PC-3 (cell line): ENCODE measurements at regions not wholly inside any gene's neighbourhood (a gene's known extent, or its start where the extent isn't known, plus 50 kb on each side); places are given as distances from the start of the nearest gene placed in this dataset.

Experiments
- ATAC-seq: fragments of 200-7000 bp; cut with Tn5 transposase; 2 replicates; pipeline ENCODE4 v1.9.1; 2020; ENCODE audit warnings: mild to moderate bottlenecking, moderate library complexity
- BruUV-seq: library from RNA; stranded (reverse); fragments of 400-500 nt; replicated peaks from 2 replicates; lab custom pipeline; 2021; lab: Mats Ljungman, UMichigan
- CTCF ChIA-PET: fragments of 300-600 bp; sonication (Branson Sonifier 250); formaldehyde crosslinking; loops from one replicate; lab custom pipeline; 2022; ENCODE audit warnings: antibody characterized with exemption; lab: Charles Lee
- POLR2A ChIA-PET: fragments of 300-600 bp; sonication (Branson Sonifier 250); formaldehyde crosslinking; loops from one replicate; lab custom pipeline; 2022; ENCODE audit warnings: antibody characterized with exemption; ENCODE audit not compliant: unreplicated experiment; lab: Charles Lee
- DNase-seq: peaks from one replicate; pipeline ENCODE4 v3.0.0-alpha.2; 2015
- H2AFZ ChIP-seq: fragments of 300-600 bp; sonication (generic); 2 replicates; pipeline ENCODE4 v1.6.0; 2016; ENCODE audit warnings: antibody characterized with exemption, low read length
- H3F3A ChIP-seq: fragments of 300-600 bp; sonication (generic); one replicate; pipeline ENCODE4 v1.6.0; 2017; ENCODE audit warnings: antibody characterized with exemption, low read length, control low read depth, mild to moderate bottlenecking; ENCODE audit not compliant: unreplicated experiment
- H3K27ac ChIP-seq: fragments of 300-600 bp; sonication (generic); 2 replicates; pipeline ENCODE4 v1.5.1; 2016; ENCODE audit warnings: mild to moderate bottlenecking, low read length
- H3K27me3 ChIP-seq: fragments of 300-600 bp; sonication (generic); 2 replicates; pipeline ENCODE4 v1.6.1; 2016; ENCODE audit warnings: low read length, mixed read lengths
- H3K36me3 ChIP-seq: fragments of 300-600 bp; sonication (generic); 2 replicates; pipeline ENCODE4 v1.6.1; 2016; ENCODE audit warnings: low read depth, mixed run types, low read length, mixed read lengths
- H3K4me1 ChIP-seq: fragments of 300-600 bp; sonication (generic); 2 replicates; pipeline ENCODE4 v1.5.1; 2016; ENCODE audit warnings: low read length; ENCODE audit not compliant: insufficient read depth
- H3K4me2 ChIP-seq: fragments of 300-600 bp; sonication (generic); 2 replicates; pipeline ENCODE4 v1.6.0; 2016; ENCODE audit warnings: low read length
- H3K4me3 ChIP-seq: fragments of 300-600 bp; sonication (generic); 2 replicates; pipeline ENCODE4 v1.5.1; 2016; ENCODE audit warnings: mild to moderate bottlenecking, low read length, mixed read lengths
- H3K79me2 ChIP-seq: fragments of 300-600 bp; sonication (generic); 2 replicates; pipeline ENCODE4 v1.6.1; 2017; ENCODE audit warnings: low read length, mixed read lengths
- H3K9ac ChIP-seq: fragments of 300-600 bp; sonication (generic); 2 replicates; pipeline ENCODE4 v1.6.0; 2016; ENCODE audit warnings: mild to moderate bottlenecking, low read length
- H3K9me2 ChIP-seq: fragments of 300-600 bp; sonication (generic); replicated peaks from 2 replicates; pipeline ENCODE4 v1.6.1; 2016; ENCODE audit warnings: mixed run types, low read length, mixed read lengths
- H3K9me3 ChIP-seq: fragments of 300-600 bp; sonication (generic); 2 replicates; pipeline ENCODE4 v1.6.1; 2016; ENCODE audit warnings: low read length, mixed read lengths
- H4K20me1 ChIP-seq: fragments of 300-600 bp; sonication (generic); 2 replicates; pipeline ENCODE4 v1.6.1; 2016; ENCODE audit warnings: low read length, mixed read lengths
- CTCF ChIP-seq: fragments of 300-600 bp; sonication (generic); conservative IDR thresholded peaks from 2 replicates; pipeline ENCODE4 v1.5.1; 2017; ENCODE audit warnings: antibody characterized with exemption, low read depth, mild to moderate bottlenecking, low read length
- EZH2 ChIP-seq: fragments of 300-600 bp; sonication (generic); IDR thresholded peaks from one replicate; pipeline ENCODE4 v1.6.1; 2017; ENCODE audit warnings: antibody characterized with exemption, mild to moderate bottlenecking, low read length; ENCODE audit not compliant: unreplicated experiment
- EZH2phosphoT487 ChIP-seq: fragments of 300-600 bp; sonication (generic); IDR thresholded peaks from 2 replicates; pipeline ENCODE4 v1.6.1; 2018; ENCODE audit warnings: mild to moderate bottlenecking, antibody characterized with exemption, low read length, borderline replicate concordance
- intact Hi-C: fragments of 100-400 bp; cut with micrococcal nuclease; formaldehyde crosslinking; loops from 2 replicates; pipeline ENCODE4 v1.9.0; 2023

DNA sequence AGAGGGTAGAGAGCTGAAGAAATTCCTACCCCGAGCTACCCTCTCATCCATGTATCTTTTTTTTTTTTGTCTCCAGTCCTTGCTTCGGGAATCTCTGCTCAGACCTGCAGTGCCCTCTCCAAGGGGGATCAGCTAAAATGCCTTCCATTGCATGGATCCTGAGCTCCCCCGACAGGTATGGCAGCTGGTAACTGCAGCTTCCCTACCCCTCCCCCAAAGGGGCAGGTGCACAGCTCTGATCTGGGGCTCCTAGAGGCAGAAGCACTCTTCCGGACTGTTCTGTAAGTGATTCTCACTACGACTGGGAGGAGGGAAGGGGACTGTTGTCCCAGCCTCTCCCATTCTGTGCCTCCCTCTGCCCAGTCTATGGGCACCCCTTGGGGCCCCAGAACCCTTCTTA is 169.6 kb downstream of the MELK start:
- intact Hi-C loops = no loop called here
- Histone ChIP-seq H3K9me3 (no peaks in the 10 kb centered on the region), H3K4me2 (no peak overlapping the region), H4K20me1 (no peaks in the 10 kb centered on the region), H3K9ac (no peak overlapping the region), H3K4me3 (no peak overlapping the region), H3K79me2 (no peaks in the 10 kb centered on the region), H3F3A (no peaks in the 10 kb centered on the region), H3K36me3 (no peaks in the 10 kb centered on the region), H2AFZ (no peak overlapping the region), H3K27me3 (no peaks in the 10 kb centered on the region), H3K27ac (no peak overlapping the region), H3K4me1 (peaks cover 8% of the 10 kb centered on the region; the same call in 1 of the 2 replicates), H3K9me2 (no peaks in the 10 kb centered on the region)
- no peak for DNase-seq
- TF ChIP-seq CTCF = no peak
- TF ChIP-seq EZH2 = no peak
- TF ChIP-seq EZH2phosphoT487 = no peak
- no peak for ATAC-seq
- no TSS peak for BruUV-seq
- POLR2A ChIA-PET = interaction anchor here (0.6 kb wide), 1 partner anchor 105 kb away, joined by 4 read pairs; no protein-coding TSS in a partner anchor
- CTCF ChIA-PET = no interaction called here

DNA sequence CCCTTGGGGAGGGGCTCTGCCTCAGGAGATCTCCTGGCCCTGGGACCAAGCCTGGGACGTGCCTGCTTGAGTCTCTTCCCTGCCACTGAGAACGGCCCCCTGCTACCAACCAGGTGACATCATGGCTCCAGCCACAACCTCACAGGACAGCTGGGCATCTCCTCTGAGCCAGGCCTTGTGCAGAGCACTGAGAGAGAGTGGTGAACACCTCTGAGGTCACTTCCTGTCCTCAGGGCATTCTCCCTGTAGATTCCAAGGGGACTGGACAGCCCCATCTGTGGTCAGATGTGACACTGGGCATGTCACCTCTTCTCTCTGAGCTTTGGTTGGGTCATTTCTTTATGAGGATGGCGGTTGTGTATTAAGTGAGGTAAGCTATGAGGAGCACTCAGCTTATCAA is 172.0 kb downstream of the MELK start:
- Histone ChIP-seq H3K4me2 (no peak overlapping the region), H3K36me3 (no peaks in the 10 kb centered on the region), H3K4me1 (no peaks in the 10 kb centered on the region), H3K9ac (no peak overlapping the region), H3K4me3 (no peak overlapping the region), H3K9me2 (no peaks in the 10 kb centered on the region), H3K79me2 (no peaks in the 10 kb centered on the region), H4K20me1 (no peaks in the 10 kb centered on the region), H3K9me3 (no peaks in the 10 kb centered on the region), H3K27ac (no peak overlapping the region), H3F3A (no peaks in the 10 kb centered on the region), H3K27me3 (no peaks in the 10 kb centered on the region), H2AFZ (no peak overlapping the region)
- DNase-seq (peak; percentile 1), ATAC-seq (no peak)
- intact Hi-C loops = no loop called here
- no peak for TF ChIP-seq CTCF
- no peak for TF ChIP-seq EZH2phosphoT487
- no peak for TF ChIP-seq EZH2
- CTCF ChIA-PET = no interaction called here
- POLR2A ChIA-PET = no interaction called here
- BruUV-seq = no TSS peak

- H2AFZ ChIP-seq = no peak overlapping the region
- H3K27ac ChIP-seq = no peak overlapping the region
- no peaks in the 10 kb centered on the region for H3K9me3 ChIP-seq
- H3F3A ChIP-seq = no peaks in the 10 kb centered on the region
- H3K9ac ChIP-seq = no peak overlapping the region
- no peak for DNase-seq
- peaks cover 6% of the 10 kb centered on the region for H3K27me3 ChIP-seq
- no peaks in the 10 kb centered on the region for H3K36me3 ChIP-seq
- ATAC-seq = no peak
- no peaks in the 10 kb centered on the region for H4K20me1 ChIP-seq
- H3K79me2 ChIP-seq = no peaks in the 10 kb centered on the region
- ChIA-PET CTCF (no interaction called here), POLR2A (no interaction called here)
- no peak overlapping the region for H3K4me3 ChIP-seq
- no peak overlapping the region for H3K4me2 ChIP-seq
- no peak for TF ChIP-seq EZH2phosphoT487
- TF ChIP-seq CTCF = no peak
- no peak for TF ChIP-seq EZH2
- no peaks in the 10 kb centered on the region for H3K4me1 ChIP-seq
- no TSS peak for BruUV-seq
- intact Hi-C loops = no loop called here
- no peaks in the 10 kb centered on the region for H3K9me2 ChIP-seq
Measured at GRCh38 chr9:36745977-36746376, 173.3 kb downstream of the MELK start.
